ENCODE measurements at regions not wholly inside any gene's neighbourhood (a gene's known extent, or its start where the extent isn't known, plus 50 kb on each side); places are given as distances from the start of the nearest gene placed in this dataset.

DNA sequence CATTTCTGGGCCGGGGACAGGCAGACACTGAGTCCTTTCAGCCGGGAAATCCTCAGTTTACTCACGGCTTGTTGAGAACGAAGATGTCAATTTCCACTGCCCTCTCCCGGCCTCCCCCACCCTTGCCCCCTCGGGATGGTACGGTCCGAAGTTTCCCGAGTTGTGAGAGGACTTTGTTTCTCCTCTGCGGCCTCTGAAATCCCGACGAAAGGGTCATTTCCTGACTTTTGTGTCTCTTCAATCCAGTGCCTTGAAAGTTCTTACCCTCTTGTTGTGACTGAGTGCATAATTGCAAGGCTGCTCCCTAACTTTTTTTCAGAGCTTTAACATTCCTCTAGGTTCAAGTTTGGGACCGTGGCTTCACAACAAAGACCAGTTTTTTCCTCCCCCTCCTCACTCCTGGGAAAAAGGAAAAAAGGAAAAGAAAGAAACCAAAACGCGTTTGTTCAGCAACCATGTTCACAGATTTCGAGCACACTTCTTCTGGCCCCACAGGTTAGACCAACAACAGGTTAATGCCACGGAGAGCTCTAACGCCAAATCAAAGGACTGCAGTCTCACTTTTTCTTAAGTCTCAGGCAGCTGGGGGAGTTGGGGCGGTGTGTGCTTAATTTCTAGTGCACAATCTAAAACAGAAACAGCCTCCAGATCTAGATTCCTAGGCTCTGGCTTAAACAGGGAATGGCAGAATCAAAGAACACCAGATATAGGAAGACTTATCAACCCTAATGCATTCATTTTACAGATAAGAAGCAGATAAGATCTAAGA lies 138.9 kb downstream of the TMCO5A start:
- peak; percentile 59 for DNase-seq (ENCODE audit: low spot score)

DNA sequence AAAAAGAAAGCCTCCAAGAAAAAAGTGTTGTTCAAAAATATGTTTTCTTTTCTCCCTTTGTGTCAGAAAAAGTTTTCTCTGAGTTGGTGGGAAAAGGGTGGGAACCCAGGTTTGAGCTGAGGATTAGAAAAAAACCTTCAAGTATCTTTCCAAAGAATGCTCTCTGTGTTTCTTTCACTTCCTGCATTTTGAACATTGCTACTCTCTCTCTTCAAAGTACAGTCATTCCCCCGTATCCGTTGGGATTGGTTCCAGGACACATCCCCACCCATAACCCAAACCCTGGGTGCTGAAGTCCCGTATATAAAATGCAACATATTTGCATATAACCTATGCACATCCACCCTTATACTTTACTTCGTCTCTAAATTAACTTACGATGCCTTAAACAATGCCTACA lies 139.6 kb downstream of the TMCO5A start:
- no peak for DNase-seq (ENCODE audit: low spot score)

GRCh38 chr15:38075466-38075865 lies 141.0 kb downstream of the TMCO5A start:
- DNase-seq (ENCODE audit: low spot score), result no peak

- DNase-seq (ENCODE audit: low spot score), result no peak
Observed at GRCh38 chr15:38076786-38077185, 142.3 kb downstream of the TMCO5A start.

DNA sequence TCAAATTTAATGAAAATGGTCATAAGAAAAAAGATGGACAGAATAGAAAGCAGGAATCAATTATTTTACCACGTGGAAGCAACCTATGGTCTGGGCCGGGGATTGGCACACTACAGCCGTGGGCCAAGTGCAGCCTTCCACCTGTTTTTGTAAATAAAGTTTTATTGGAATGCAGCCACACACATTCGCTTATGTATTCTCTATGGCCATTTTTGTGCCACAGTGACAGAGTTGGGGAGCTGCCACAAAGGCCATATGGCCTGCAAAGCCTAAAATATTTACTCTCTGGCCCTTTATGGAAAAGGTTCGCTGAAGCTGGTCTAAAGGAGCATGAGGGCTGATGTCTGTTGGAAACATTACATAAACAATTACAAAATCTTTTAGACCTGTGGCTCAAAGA lies 144.8 kb downstream of the TMCO5A start:
- no peak for DNase-seq (ENCODE audit: low spot score)

DNA sequence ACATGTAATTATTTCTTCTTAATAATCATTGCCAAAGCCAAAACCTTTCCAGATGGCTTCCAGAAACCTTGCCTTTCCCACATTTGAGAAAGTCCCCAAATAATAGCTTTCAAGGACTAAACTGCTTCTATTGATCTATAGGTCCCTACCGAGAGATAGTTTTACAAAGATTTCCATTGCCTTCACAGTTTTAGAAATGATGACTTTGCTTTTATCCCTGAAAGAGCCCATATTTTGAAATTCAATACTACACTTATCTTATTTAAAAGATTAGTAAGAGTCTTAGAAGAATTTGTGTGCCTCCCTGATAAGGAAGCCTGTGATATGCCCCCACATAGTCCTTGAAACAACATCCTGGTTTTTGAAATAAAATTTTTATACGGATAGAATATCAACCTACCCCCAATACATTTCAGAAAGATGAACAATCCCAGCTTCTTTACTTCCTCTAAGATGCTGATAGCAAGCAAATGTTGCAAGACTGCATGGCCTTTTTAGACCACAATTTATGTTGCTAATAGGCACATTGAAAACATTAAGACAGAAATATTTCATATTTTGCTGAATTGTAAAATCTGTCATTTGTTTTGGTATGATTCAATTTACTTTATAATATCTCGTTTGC lies 146.3 kb downstream of the TMCO5A start:
- DNase-seq (ENCODE audit: low spot score), result no peak

DNA sequence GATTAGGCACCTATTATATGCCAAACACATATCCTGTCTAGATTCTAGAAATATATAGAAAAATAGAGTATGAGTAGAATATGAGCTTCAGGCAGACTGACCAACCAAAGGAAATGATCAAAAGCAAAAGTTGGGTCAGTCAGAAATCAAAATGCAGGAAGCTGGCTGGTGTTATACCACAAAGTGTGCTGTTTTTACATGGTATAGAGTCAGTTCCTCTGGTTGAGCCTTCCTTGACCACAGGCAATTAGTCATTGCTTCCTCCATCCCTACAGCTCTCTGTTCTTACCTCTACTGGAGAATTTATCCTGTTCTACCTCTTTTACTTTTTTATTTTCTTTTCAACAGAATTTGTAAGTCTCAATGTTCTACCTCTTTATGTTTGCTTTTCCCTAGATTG lies 149.8 kb downstream of the TMCO5A start:
- no peak for DNase-seq (ENCODE audit: low spot score)

DNA sequence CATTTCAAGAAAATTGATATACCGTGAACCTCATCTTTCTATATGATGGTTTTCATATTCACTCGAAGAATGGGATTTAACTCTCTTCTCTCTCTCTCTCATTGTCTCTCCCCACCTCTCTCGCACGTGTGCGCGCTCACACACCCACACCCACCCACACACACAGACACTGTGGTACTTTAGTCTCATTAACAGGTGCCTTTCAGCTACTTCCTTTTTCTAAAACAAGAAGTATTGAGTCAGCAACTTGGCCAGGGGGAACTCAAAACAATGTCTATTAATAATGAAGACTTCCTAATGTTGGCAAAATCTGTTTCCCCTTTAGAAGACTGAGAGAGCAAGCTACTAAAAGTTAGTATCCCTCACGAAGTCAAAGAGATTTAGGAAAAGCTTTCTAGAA lies 150.7 kb downstream of the TMCO5A start:
- DNase-seq (ENCODE audit: low spot score), result no peak

DNA sequence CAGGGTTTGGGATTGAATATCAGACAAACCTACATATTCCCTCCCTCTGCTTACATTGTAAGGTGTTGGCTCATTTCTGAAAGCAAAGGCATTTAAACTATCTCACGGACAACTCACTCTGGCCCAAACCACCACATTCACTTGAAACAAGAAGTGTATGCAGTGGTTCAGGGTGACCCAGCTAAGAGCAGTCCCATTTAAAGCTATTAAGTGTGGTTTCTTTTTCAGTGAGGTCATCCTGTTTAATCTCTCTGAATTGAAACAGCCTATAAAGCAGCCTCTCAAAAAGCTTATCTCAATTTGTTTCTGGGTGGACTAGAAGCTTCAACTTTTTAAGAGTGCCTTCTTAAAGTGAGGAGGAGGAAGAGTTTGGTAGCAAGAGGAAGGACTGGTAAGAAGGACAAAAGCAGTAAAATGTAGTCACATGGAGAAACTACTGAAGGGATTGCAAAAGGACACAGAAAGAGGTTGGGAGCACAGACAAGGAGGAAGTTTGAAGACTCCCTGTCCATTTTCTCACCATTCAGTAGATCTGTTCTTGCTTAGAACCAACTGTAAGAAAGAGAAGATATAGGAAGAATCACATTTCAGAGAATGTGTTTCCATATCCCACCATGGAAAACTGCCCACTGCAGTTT lies 151.6 kb downstream of the TMCO5A start:
- no peak for DNase-seq (ENCODE audit: low spot score)

DNA sequence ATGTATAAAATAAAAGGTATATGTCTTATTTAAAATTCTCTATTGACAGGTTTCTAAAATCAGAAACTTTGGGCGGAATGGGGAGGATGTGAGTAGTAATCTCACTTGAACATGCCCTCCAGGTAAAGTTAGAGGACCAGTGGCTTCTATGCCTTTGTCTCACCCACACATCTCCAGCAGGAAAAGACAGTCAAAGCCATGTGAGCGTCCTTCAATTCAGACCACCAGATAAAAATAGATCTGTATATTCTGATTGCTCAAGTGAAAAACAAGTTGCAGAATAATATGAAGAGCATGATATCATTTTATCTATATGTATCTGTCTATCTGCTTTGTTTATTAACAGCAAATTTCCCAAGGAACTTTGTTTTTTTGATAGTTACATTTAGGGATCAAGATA lies 152.2 kb downstream of the TMCO5A start:
- no peak for DNase-seq (ENCODE audit: low spot score)

GRCh38 chr15:38088971-38089370 lies 154.5 kb downstream of the TMCO5A start:
- no peak for DNase-seq (ENCODE audit: low spot score)

DNA sequence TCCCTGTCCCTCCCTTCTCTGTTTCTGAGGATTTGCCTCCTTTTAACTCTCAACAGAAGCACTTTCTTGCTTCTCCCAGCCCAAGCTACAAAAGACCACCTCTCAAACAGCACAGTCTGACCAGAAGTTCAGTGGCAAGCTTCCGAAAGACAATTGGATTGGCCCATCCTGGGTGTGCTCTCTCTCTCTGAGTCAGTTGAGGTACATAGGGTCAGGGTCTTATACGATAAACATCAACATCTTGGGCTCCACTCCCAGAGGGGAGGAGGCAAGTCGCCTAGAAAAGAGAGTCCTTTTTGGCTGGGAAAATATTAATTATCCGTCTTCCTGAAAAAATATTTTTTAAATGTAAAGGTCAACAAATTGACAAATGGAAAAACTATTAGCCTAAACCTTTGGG lies 155.8 kb downstream of the TMCO5A start:
- no peak for DNase-seq (ENCODE audit: low spot score)

DNA sequence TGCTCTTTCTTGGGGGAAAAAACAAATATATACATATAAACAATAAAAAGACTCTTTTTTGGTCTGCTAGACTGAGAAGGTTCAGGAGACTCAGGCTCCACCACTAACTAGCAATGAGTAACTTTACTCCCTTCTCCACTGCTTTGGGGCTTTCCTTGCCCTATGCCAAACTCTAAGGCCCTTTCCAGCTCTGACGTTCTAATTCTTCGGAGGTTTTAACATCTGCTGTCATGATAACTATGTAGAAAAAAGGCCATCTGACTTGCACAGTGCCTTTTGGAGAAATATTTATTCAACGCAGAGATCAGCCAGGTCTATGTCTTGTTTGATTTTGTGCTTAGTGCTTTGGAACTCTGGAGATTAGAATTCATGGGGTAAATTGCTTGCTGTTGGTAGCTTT lies 156.2 kb downstream of the TMCO5A start:
- DNase-seq (ENCODE audit: low spot score), result no peak

- no peak for DNase-seq (ENCODE audit: low spot score)
Observed at GRCh38 chr15:38091078-38091645, 156.7 kb downstream of the TMCO5A start.

GRCh38 chr15:38093931-38094330 lies 158.7 kb upstream of the SPRED1 start:
- no peak for DNase-seq (ENCODE audit: low spot score)

GRCh38 chr15:38102972-38103371 lies 149.7 kb upstream of the SPRED1 start:
- no peak for DNase-seq (ENCODE audit: low spot score)

GRCh38 chr15:38103564-38103963 lies 149.1 kb upstream of the SPRED1 start:
- DNase-seq (ENCODE audit: low spot score), result no peak

DNA sequence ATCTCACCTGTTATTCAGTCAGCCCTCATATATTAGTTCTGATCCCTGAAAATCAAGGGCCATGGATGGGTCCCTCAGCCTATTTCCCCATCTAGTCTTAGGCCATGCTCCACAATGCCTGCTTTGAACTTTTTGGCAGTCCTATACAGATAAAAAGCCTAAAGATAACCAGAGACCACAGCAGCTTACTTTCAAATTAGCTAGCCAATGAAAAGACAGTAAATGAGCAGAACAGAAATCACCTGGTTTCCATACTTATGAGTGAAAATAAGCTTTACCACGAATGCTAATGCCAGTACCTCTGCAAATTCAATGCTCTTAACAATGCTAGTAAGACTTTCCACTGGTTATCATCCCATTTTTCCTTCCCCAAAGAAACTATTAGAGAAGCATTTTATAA lies 141.6 kb upstream of the SPRED1 start:
- no peak for DNase-seq (ENCODE audit: low spot score)

DNA sequence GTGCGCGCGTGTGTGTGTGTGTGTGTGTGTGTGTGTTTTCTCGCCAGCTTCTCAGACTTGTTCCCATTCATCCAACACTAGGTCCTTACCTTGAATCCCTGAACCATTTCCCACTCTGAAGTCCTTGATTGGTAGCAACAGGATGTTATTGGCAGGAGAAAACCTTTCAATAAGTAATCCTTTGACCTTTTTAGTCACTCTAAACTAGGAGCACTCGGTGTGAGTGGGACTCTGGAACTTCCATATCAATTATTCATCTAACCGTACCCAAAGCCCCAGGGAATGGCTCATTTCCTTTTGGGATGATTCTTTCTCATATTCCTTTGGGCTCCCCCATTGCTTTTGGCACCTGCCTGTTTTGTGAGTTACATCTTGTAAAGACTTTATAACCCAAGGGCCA lies 140.2 kb upstream of the SPRED1 start:
- DNase-seq (ENCODE audit: low spot score), result no peak

DNA sequence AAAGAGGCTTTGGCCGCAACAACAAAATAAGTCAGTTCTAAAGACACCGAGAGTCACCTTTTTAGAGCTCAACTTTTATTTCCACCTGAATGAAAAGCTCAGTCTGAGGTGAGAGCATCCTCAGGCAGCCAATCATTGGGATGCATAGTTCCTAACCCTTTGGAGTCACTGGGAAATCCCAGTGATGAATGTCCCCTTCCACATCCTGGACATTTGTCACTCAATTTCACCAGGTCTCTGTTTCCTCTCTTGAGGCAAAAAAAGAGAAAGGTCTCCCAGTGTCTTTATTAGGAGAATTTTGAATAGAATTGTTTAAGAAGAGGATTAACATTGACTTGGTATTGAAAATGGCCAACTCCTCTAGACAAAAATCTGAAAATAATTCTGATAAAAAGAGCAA lies 137.5 kb upstream of the SPRED1 start:
- no peak for DNase-seq (ENCODE audit: low spot score)

GRCh38 chr15:38117781-38118180 lies 134.9 kb upstream of the SPRED1 start:
- DNase-seq (ENCODE audit: low spot score), result no peak

DNA sequence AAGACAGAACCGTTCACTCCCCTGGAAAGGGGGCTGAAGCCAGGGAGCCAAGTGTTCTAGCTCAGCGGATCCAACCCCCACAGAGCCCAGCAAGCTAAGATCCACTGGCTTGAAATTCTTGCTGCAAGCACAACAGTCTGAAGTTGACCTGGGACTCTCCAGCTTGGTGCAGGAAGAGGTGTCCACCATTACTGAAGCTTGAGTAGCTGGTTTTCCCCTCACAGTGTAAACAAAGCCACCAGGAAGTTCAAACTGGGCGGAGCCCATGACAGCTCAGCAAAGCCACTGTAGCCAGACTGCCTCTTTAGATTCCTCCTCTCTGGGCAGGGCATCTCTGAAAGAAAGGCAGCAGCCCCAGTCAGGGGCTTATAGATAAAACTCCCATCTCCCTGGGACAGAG lies 132.8 kb upstream of the SPRED1 start:
- DNase-seq (ENCODE audit: low spot score), result peak; percentile 52

- no peak for DNase-seq (ENCODE audit: low spot score)
Observed at GRCh38 chr15:38127306-38127771, 125.3 kb upstream of the SPRED1 start.
